T-cell (primary cell): ENCODE measurements at regions not wholly inside any gene's neighbourhood (a gene's known extent, or its start where the extent isn't known, plus 50 kb on each side); places are given as distances from the start of the nearest gene placed in this dataset.

Experiments
- ATAC-seq, 4 experiments: fragments of 200-7000 bp in 3 of 4; fragments of 150-1000 bp in 1 of 4; cut with Tn5 transposase; replicated peaks in 1 of 4; 1 replicate in 3 of 4; 2 replicates in 1 of 4; pipeline ENCODE4 v1.10.0; 2021; ENCODE audit warnings: moderate library complexity in 3 of 4, mild to moderate bottlenecking in 2 of 4, moderate number of reproducible peaks in 1 of 4
- CTCF ChIA-PET, 2 donors: fragments of 300-600 bp; sonication (Branson Sonifier 250); formaldehyde crosslinking; loops; one replicate each; lab custom pipeline; 2022; ENCODE audit warnings: antibody characterized with exemption in 2 of 2; lab: Charles Lee
- POLR2A ChIA-PET, 2 donors: fragments of 300-600 bp; sonication (Branson Sonifier 250); formaldehyde crosslinking; loops; one replicate each; lab custom pipeline; 2022; ENCODE audit warnings: antibody characterized with exemption in 2 of 2; lab: Charles Lee
- DNase-seq, 35 experiments: peaks; one replicate each; pipeline versions ENCODE4 v3.0.0 to v3.0.0-alpha.2; 2013 to 2023
- H3K27ac ChIP-seq: one replicate; pipeline ENCODE4 v1.5.1; 2013; ENCODE audit warnings: low read length
- H3K27me3 ChIP-seq, 2 experiments: replicated peaks in 1 of 2; 1 replicate in 1 of 2; 2 replicates in 1 of 2; pipeline versions ENCODE4 v1.6.1 to v1.7.0; 2013; ENCODE audit warnings: low read length in 1 of 2, mixed read lengths in 1 of 2; ENCODE audit not compliant: control insufficient read depth in 2 of 2, insufficient read depth in 2 of 2; ENCODE audit errors: extremely low read depth in 1 of 2
- H3K36me3 ChIP-seq, 2 donors: 1 replicate in 1 of 2; 2 replicates in 1 of 2; pipeline versions ENCODE4 v1.6.1 to v1.7.0; 2013; ENCODE audit warnings: low read length in 1 of 2; ENCODE audit not compliant: control insufficient read depth in 2 of 2, insufficient read depth in 1 of 2; ENCODE audit errors: extremely low read depth in 1 of 2
- H3K4me1 ChIP-seq, 2 experiments: 1 replicate in 1 of 2; 2 replicates in 1 of 2; pipeline versions ENCODE4 v1.6.1 to v1.7.0; 2013; ENCODE audit warnings: low read length in 2 of 2, mixed read lengths in 1 of 2; ENCODE audit not compliant: insufficient read depth in 2 of 2, control insufficient read depth in 1 of 2; ENCODE audit errors: extremely low read depth in 1 of 2
- H3K4me3 ChIP-seq, 2 donors: 1 replicate in 1 of 2; 2 replicates in 1 of 2; pipeline versions ENCODE4 v1.5.1 to v1.7.0; 2013; ENCODE audit warnings: mild to moderate bottlenecking in 2 of 2, low read length in 1 of 2, moderate library complexity in 1 of 2; ENCODE audit not compliant: control insufficient read depth in 1 of 2; ENCODE audit errors: extremely low read depth in 1 of 2
- H3K9me3 ChIP-seq: 2 replicates; pipeline ENCODE4 v1.7.0; 2013
- H3K27ac Mint-ChIP-seq, 2 donors: one replicate each; pipeline ENCODE4 v1.8.0; 2020 to 2021; ENCODE audit warnings: mild to moderate bottlenecking in 2 of 2, mixed read lengths in 2 of 2
- H3K27me3 Mint-ChIP-seq, 2 donors: one replicate each; pipeline ENCODE4 v1.8.0; 2021 to 2022; ENCODE audit warnings: mixed read lengths in 2 of 2
- H3K36me3 Mint-ChIP-seq: one replicate; pipeline ENCODE4 v1.8.0; 2021; ENCODE audit warnings: mixed read lengths
- H3K4me1 Mint-ChIP-seq, 3 donors: one replicate each; pipeline ENCODE4 v1.8.0; 2020 to 2022; ENCODE audit warnings: mixed read lengths in 3 of 3, mild to moderate bottlenecking in 1 of 3
- H3K4me3 Mint-ChIP-seq, 3 donors: one replicate each; pipeline ENCODE4 v1.8.0; 2020 to 2022; ENCODE audit warnings: mild to moderate bottlenecking in 3 of 3, mixed read lengths in 3 of 3, moderate library complexity in 3 of 3
- H3K9me3 Mint-ChIP-seq, 3 donors: one replicate each; pipeline ENCODE4 v1.8.0; 2020 to 2022; ENCODE audit warnings: mixed read lengths in 3 of 3
- WGBS: methylation state at CpG from one replicate; pipeline ENCODE4 v1.1.5; 2013; ENCODE audit warnings: missing lambda C conversion rate; ENCODE audit not compliant: insufficient coverage; 5-methylcytosine and 5-hydroxymethylcytosine counted together

GRCh38 chr11:45486461-45486860 is 179.0 kb downstream of the CHST1 start:
- H3K4me3 ChIP-seq = no peak overlapping the region
- H3K36me3 ChIP-seq = no peaks in the 10 kb centered on the region
- no peaks in the 10 kb centered on the region for H3K4me1 ChIP-seq
- ChIA-PET CTCF (no interaction called here), POLR2A (no interaction called here)
- no peaks in the 10 kb centered on the region for H3K9me3 Mint-ChIP-seq
- peaks cover 0 to 32% of the 10 kb centered on the region in 2 experiments for H3K27me3 ChIP-seq
- H3K4me3 Mint-ChIP-seq = no peak overlapping the region
- no peak overlapping the region for H3K27ac ChIP-seq
- no peak overlapping the region for H3K27ac Mint-ChIP-seq
- no peaks in the 10 kb centered on the region for H3K9me3 ChIP-seq
- no peaks in the 10 kb centered on the region for H3K4me1 Mint-ChIP-seq
- DNase-seq (no peak), ATAC-seq (no peak)
- no peaks in the 10 kb centered on the region for H3K36me3 Mint-ChIP-seq
- peaks cover 28 to 42% of the 10 kb centered on the region in 2 donors for H3K27me3 Mint-ChIP-seq
- WGBS = 95% methylated on average over 2 of the region's 6 CpGs

GRCh38 chr11:45485070-45485707 is 180.2 kb downstream of the CHST1 start:
- DNase-seq (no peak), ATAC-seq (no peak)
- H3K27me3 ChIP-seq = peaks cover 0 to 37% of the 10 kb centered on the region in 2 experiments
- Mint-ChIP-seq H3K4me1 (no peaks in the 10 kb centered on the region), H3K27ac (no peak overlapping the region), H3K4me3 (no peak overlapping the region), H3K27me3 (peaks cover 33 to 48% of the 10 kb centered on the region in 2 donors), H3K9me3 (no peaks in the 10 kb centered on the region), H3K36me3 (no peaks in the 10 kb centered on the region)
- no peaks in the 10 kb centered on the region for H3K9me3 ChIP-seq
- no peak overlapping the region for H3K27ac ChIP-seq
- no peaks in the 10 kb centered on the region for H3K36me3 ChIP-seq
- H3K4me1 ChIP-seq = no peaks in the 10 kb centered on the region
- ChIA-PET POLR2A (interaction anchor here in 1 of 2 donors (0.5 kb wide), 1 partner anchor 336 kb away, joined by 3 read pairs; no protein-coding TSS in a partner anchor), CTCF (no interaction called here)
- no peak overlapping the region for H3K4me3 ChIP-seq
- WGBS = 66% methylated on average over 6 of the region's 8 CpGs

GRCh38 chr11:45484326-45484883 is 181.0 kb downstream of the CHST1 start:
- ATAC-seq (no peak), DNase-seq (no peak)
- Mint-ChIP-seq H3K9me3 (no peaks in the 10 kb centered on the region), H3K4me1 (no peaks in the 10 kb centered on the region), H3K27me3 (peaks cover 38 to 48% of the 10 kb centered on the region in 2 donors), H3K36me3 (no peaks in the 10 kb centered on the region), H3K4me3 (no peak overlapping the region), H3K27ac (no peak overlapping the region)
- CTCF ChIA-PET = no interaction called here
- no peak overlapping the region for H3K4me3 ChIP-seq
- H3K9me3 ChIP-seq = no peaks in the 10 kb centered on the region
- POLR2A ChIA-PET = no interaction called here
- H3K4me1 ChIP-seq = no peaks in the 10 kb centered on the region
- 51% methylated on average over 8 of the region's 11 CpGs for WGBS
- no peaks in the 10 kb centered on the region for H3K36me3 ChIP-seq
- H3K27ac ChIP-seq = no peak overlapping the region
- peaks cover 0 to 35% of the 10 kb centered on the region in 2 experiments for H3K27me3 ChIP-seq

DNA sequence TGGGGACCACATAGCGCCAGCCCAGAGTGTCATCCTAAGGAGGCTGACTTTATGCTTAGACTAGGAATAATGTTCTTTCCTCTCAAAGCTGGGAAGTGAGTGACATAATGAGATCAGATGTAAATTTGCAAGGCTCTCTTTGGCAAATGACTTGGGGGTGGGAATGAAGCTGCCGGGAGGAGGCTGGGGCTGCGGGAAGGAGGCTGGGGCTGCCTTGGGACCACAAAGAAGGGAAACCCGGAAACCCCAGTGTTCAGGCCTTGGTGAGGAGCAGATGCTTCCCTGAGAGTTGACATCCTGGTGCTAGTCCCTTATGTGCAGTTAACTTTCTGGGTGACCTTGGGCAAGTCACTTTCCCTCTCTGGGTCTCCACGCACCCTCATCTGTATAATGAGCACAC is 182.0 kb downstream of the CHST1 start:
- Histone ChIP-seq H3K36me3 (no peaks in the 10 kb centered on the region), H3K9me3 (no peaks in the 10 kb centered on the region), H3K27me3 (peaks cover 0 to 32% of the 10 kb centered on the region in 2 experiments), H3K4me3 (no peak overlapping the region), H3K27ac (no peak overlapping the region), H3K4me1 (no peaks in the 10 kb centered on the region)
- ATAC-seq (no peak), DNase-seq (no peak)
- Mint-ChIP-seq H3K27ac (no peak overlapping the region), H3K27me3 (peaks cover 34 to 48% of the 10 kb centered on the region in 2 donors), H3K4me1 (no peaks in the 10 kb centered on the region), H3K36me3 (no peaks in the 10 kb centered on the region), H3K9me3 (no peaks in the 10 kb centered on the region), H3K4me3 (no peak overlapping the region)
- ChIA-PET POLR2A (no interaction called here), CTCF (no interaction called here)
- WGBS = 91% methylated on average over 4 of the region's 5 CpGs

GRCh38 chr11:45482331-45482730 is 183.1 kb downstream of the CHST1 start:
- no peak for DNase-seq
- Histone ChIP-seq H3K4me1 (no peaks in the 10 kb centered on the region), H3K4me3 (no peak overlapping the region), H3K36me3 (no peaks in the 10 kb centered on the region), H3K27me3 (peaks cover 0 to 35% of the 10 kb centered on the region in 2 experiments), H3K27ac (no peak overlapping the region), H3K9me3 (no peaks in the 10 kb centered on the region)
- Mint-ChIP-seq H3K4me3 (no peak overlapping the region), H3K4me1 (no peaks in the 10 kb centered on the region), H3K27me3 (peaks cover 37 to 48% of the 10 kb centered on the region in 2 donors), H3K27ac (no peak overlapping the region), H3K36me3 (no peaks in the 10 kb centered on the region), H3K9me3 (peaks cover 0 to under 1% (median 0%) of the 10 kb centered on the region in 3 donors)
- ChIA-PET POLR2A (no interaction called here), CTCF (no interaction called here)
- 69% methylated on average over 7 of the region's 7 CpGs for WGBS
- ATAC-seq = no peak

GRCh38 chr11:45481026-45481425 is 184.4 kb downstream of the CHST1 start:
- H3K27me3 Mint-ChIP-seq = peaks cover 34 to 39% of the 10 kb centered on the region in 2 donors
- CTCF ChIA-PET = no interaction called here
- no peak overlapping the region for H3K27ac ChIP-seq
- peaks cover 0 to 35% of the 10 kb centered on the region in 2 experiments for H3K27me3 ChIP-seq
- no peaks in the 10 kb centered on the region for H3K9me3 ChIP-seq
- H3K4me3 ChIP-seq = no peak overlapping the region
- ATAC-seq (no peak), DNase-seq (no peak)
- H3K27ac Mint-ChIP-seq = no peak overlapping the region
- no peaks in the 10 kb centered on the region for H3K36me3 ChIP-seq
- H3K36me3 Mint-ChIP-seq = no peaks in the 10 kb centered on the region
- no peaks in the 10 kb centered on the region for H3K4me1 ChIP-seq
- WGBS = 75% methylated on average over 1 of the region's 3 CpGs
- POLR2A ChIA-PET = no interaction called here
- H3K9me3 Mint-ChIP-seq = peaks cover 0 to 3% (median 0%) of the 10 kb centered on the region in 3 donors
- no peak overlapping the region for H3K4me3 Mint-ChIP-seq
- no peaks in the 10 kb centered on the region for H3K4me1 Mint-ChIP-seq
